ENCODE measurements at regions not wholly inside any gene's neighbourhood (a gene's known extent, or its start where the extent isn't known, plus 50 kb on each side); places are given as distances from the start of the nearest gene placed in this dataset.

- H2AFZ ChIP-seq (ENCODE audit: low read depth, low read length) = no peak overlapping the region
- H3K27ac ChIP-seq (ENCODE audit: low read length) = no peak overlapping the region
- no peaks in the 10 kb centered on the region for H3F3A ChIP-seq (ENCODE audit: insufficient read depth, low read length, poor library complexity, severe bottlenecking)
- no peaks in the 10 kb centered on the region for H3K27me3 ChIP-seq (ENCODE audit: insufficient read depth, low read depth, low read length)
- no peaks in the 10 kb centered on the region for H3K36me3 ChIP-seq (ENCODE audit: insufficient read depth, low read length)
- H3K9ac ChIP-seq (ENCODE audit: low read length) = no peak overlapping the region
- no peaks in the 10 kb centered on the region for H3K79me2 ChIP-seq (replicated peaks; ENCODE audit: insufficient read depth, low read length)
- H3K9me2 ChIP-seq (ENCODE audit: insufficient read depth, low read length) = no peaks in the 10 kb centered on the region
- no peaks in the 10 kb centered on the region for H3K9me3 ChIP-seq (ENCODE audit: low read length)
- H4K20me1 ChIP-seq (ENCODE audit: insufficient read depth) = no peaks in the 10 kb centered on the region
- H3K4me2 ChIP-seq (ENCODE audit: low read length) = no peak overlapping the region
- TF ChIP-seq RAD21 (conservative IDR thresholded peaks at IDR 0.05) (no peak), REST (IDR thresholded peaks at IDR 0.05; ENCODE audit: borderline replicate concordance) (no peak), EZH2 (IDR thresholded peaks at IDR 0.05; ENCODE audit: borderline replicate concordance, insufficient read depth, low read length, poor library complexity, severe bottlenecking) (no peak), EP300 (conservative IDR thresholded peaks at IDR 0.05; ENCODE audit: poor library complexity, severe bottlenecking) (no peak), MXI1 (conservative IDR thresholded peaks at IDR 0.05; ENCODE audit: poor library complexity, severe bottlenecking) (no peak), TAF1 (IDR thresholded peaks at IDR 0.05; ENCODE audit: low read depth) (no peak), POLR2AphosphoS5 (IDR thresholded peaks at IDR 0.05) (no peak), SMC3 (conservative IDR thresholded peaks at IDR 0.05; ENCODE audit: poor library complexity) (no peak)
- TF ChIP-seq, protein P1, sequence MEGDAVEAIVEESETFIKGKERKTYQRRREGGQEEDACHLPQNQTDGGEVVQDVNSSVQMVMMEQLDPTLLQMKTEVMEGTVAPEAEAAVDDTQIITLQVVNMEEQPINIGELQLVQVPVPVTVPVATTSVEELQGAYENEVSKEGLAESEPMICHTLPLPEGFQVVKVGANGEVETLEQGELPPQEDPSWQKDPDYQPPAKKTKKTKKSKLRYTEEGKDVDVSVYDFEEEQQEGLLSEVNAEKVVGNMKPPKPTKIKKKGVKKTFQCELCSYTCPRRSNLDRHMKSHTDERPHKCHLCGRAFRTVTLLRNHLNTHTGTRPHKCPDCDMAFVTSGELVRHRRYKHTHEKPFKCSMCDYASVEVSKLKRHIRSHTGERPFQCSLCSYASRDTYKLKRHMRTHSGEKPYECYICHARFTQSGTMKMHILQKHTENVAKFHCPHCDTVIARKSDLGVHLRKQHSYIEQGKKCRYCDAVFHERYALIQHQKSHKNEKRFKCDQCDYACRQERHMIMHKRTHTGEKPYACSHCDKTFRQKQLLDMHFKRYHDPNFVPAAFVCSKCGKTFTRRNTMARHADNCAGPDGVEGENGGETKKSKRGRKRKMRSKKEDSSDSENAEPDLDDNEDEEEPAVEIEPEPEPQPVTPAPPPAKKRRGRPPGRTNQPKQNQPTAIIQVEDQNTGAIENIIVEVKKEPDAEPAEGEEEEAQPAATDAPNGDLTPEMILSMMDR (IDR thresholded peaks at IDR 0.05; ENCODE audit: poor library complexity, severe bottlenecking) = no peak
- no peak overlapping the region for H3K4me3 ChIP-seq (ENCODE audit: low read length)
These were observed 114.2 kb upstream of the JARID2 start for GRCh38 chr6:15131651-15132061.

GRCh38 chr6:15132167-15132566 is 113.7 kb upstream of the JARID2 start:
- Histone ChIP-seq H3K27me3 (ENCODE audit: insufficient read depth, low read depth, low read length) (no peaks in the 10 kb centered on the region), H4K20me1 (ENCODE audit: insufficient read depth) (no peaks in the 10 kb centered on the region), H3K27ac (ENCODE audit: low read length) (no peak overlapping the region), H3F3A (ENCODE audit: insufficient read depth, low read length, poor library complexity, severe bottlenecking) (no peaks in the 10 kb centered on the region), H3K9ac (ENCODE audit: low read length) (no peak overlapping the region), H3K4me2 (ENCODE audit: low read length) (no peak overlapping the region), H3K9me3 (ENCODE audit: low read length) (no peaks in the 10 kb centered on the region), H3K79me2 (replicated peaks; ENCODE audit: insufficient read depth, low read length) (no peaks in the 10 kb centered on the region), H3K4me3 (ENCODE audit: low read length) (no peak overlapping the region), H2AFZ (ENCODE audit: low read depth, low read length) (no peak overlapping the region), H3K36me3 (ENCODE audit: insufficient read depth, low read length) (no peaks in the 10 kb centered on the region), H3K9me2 (ENCODE audit: insufficient read depth, low read length) (no peaks in the 10 kb centered on the region)
- TF ChIP-seq SMC3 (conservative IDR thresholded peaks at IDR 0.05; ENCODE audit: poor library complexity) (no peak), EZH2 (IDR thresholded peaks at IDR 0.05; ENCODE audit: borderline replicate concordance, insufficient read depth, low read length, poor library complexity, severe bottlenecking) (no peak), RAD21 (conservative IDR thresholded peaks at IDR 0.05) (no peak), EP300 (conservative IDR thresholded peaks at IDR 0.05; ENCODE audit: poor library complexity, severe bottlenecking) (no peak), REST (IDR thresholded peaks at IDR 0.05; ENCODE audit: borderline replicate concordance) (no peak), TAF1 (IDR thresholded peaks at IDR 0.05; ENCODE audit: low read depth) (no peak), MXI1 (conservative IDR thresholded peaks at IDR 0.05; ENCODE audit: poor library complexity, severe bottlenecking) (no peak), POLR2AphosphoS5 (IDR thresholded peaks at IDR 0.05) (no peak)
- TF ChIP-seq, protein P1 (IDR thresholded peaks at IDR 0.05; ENCODE audit: poor library complexity, severe bottlenecking) = no peak
